ENCODE measurements at regions not wholly inside any gene's neighbourhood (a gene's known extent, or its start where the extent isn't known, plus 50 kb on each side); places are given as distances from the start of the nearest gene placed in this dataset.

DNA sequence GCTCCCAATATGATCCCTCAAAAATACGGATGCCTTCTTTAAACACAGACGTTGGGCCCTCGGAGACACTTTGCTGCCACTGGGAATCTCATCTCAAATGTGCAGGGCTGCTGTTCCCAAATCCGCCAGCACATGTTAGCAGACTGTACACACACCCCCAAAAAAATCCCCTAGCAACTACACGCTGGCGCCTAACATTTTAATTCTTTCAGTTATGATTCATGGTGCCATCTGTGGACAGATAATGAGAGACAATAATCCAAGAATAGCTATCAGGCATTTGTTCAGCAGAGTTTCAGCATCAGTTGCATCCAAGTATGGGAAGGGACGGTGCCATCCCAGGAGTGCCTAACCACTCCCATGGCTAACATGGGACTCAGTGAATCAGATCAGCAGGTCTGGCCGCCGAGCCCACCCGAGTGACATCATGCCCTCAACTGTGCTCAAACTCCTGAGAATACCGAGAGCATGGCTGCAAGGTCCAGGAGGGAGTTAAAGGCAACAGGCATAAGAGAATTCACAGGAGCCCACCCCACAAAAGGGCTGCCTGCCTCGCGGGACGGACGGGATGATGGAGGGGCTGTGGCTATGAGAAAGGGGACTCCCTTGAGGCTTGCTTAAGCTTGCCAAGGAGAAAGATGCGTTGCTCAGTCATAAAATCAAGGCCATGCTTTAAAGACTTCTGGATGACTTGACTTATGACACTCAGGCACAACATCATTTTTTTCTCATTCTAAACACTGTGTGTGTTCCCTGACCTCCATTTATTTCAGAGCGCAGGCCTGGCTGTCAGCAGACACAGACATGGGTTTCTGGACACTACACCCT lies 337.0 kb downstream of the SHANK2 start:
- POLR2A ChIA-PET (ENCODE audit: unreplicated experiment): no interaction called here
- BruUV-seq (replicated peaks): no TSS peak
- intact Hi-C loops (cut with micrococcal nuclease; ENCODE audit: unreplicated experiment): no loop called here

DNA sequence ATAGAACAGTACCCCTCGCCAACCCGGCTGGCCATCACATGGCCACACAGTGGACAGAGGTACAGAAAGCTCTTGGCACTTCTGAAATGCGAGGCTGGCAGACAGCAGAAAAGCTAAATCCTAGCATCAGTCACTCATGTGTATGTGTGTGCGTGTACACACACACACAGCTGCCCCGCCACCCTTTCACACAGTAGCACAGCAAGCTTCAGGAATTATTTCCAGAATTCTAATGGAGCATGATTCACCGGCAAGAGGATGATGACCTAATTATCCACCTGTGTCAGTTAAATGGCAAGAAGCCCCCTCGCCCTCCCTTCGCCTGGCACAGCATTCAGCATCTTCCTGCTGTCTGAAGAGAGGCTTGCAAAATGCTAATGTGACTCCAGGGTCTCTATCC lies 336.0 kb downstream of the SHANK2 start:
- H3K27me3 ChIP-seq (ENCODE audit: insufficient read depth, low read depth): no peaks in the 10 kb centered on the region
- no peak overlapping the region for H3K27ac ChIP-seq
- intact Hi-C loops (cut with micrococcal nuclease; ENCODE audit: unreplicated experiment): no loop called here
- no TSS peak for BruUV-seq (replicated peaks)
- no peak for TF ChIP-seq EZH2 (IDR thresholded peaks at IDR 0.05; ENCODE audit: low read depth)
- TF ChIP-seq, protein P1, sequence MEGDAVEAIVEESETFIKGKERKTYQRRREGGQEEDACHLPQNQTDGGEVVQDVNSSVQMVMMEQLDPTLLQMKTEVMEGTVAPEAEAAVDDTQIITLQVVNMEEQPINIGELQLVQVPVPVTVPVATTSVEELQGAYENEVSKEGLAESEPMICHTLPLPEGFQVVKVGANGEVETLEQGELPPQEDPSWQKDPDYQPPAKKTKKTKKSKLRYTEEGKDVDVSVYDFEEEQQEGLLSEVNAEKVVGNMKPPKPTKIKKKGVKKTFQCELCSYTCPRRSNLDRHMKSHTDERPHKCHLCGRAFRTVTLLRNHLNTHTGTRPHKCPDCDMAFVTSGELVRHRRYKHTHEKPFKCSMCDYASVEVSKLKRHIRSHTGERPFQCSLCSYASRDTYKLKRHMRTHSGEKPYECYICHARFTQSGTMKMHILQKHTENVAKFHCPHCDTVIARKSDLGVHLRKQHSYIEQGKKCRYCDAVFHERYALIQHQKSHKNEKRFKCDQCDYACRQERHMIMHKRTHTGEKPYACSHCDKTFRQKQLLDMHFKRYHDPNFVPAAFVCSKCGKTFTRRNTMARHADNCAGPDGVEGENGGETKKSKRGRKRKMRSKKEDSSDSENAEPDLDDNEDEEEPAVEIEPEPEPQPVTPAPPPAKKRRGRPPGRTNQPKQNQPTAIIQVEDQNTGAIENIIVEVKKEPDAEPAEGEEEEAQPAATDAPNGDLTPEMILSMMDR (conservative IDR thresholded peaks at IDR 0.05): no peak
- CTCF ChIA-PET: no interaction called here
- H3K4me3 ChIP-seq: no peak overlapping the region
- H3K36me3 ChIP-seq (ENCODE audit: low read depth): no peaks in the 10 kb centered on the region
- H3K4me1 ChIP-seq (replicated peaks; ENCODE audit: insufficient read depth): no peaks in the 10 kb centered on the region
- DNase-seq: no peak
- no peaks in the 10 kb centered on the region for H3F3A ChIP-seq (ENCODE audit: insufficient read depth, low read depth)
- H3K9me3 ChIP-seq (ENCODE audit: insufficient read depth, low read depth): no peaks in the 10 kb centered on the region
- H4K20me1 ChIP-seq (ENCODE audit: insufficient read depth): 0 out of 2 replicates have a peak, but pooled peaks cover 8% of the 10 kb centered on the region
- no peaks in the 10 kb centered on the region for H3K79me2 ChIP-seq (ENCODE audit: low read depth)
- H3K4me2 ChIP-seq: no peak overlapping the region
- POLR2A ChIA-PET (ENCODE audit: unreplicated experiment): no interaction called here
- no peaks in the 10 kb centered on the region for H3K9me2 ChIP-seq (ENCODE audit: insufficient read depth)
- no peak overlapping the region for H2AFZ ChIP-seq

More for the DNA sequence above, 337.0 kb downstream of the SHANK2 start:
- Histone ChIP-seq H3K4me3 (no peak overlapping the region), H2AFZ (no peak overlapping the region), H4K20me1 (ENCODE audit: insufficient read depth) (0 out of 2 replicates have a peak, but pooled peaks cover 8% of the 10 kb centered on the region), H3K9me2 (ENCODE audit: insufficient read depth) (no peaks in the 10 kb centered on the region), H3K36me3 (ENCODE audit: low read depth) (no peaks in the 10 kb centered on the region), H3F3A (ENCODE audit: insufficient read depth, low read depth) (no peaks in the 10 kb centered on the region), H3K4me1 (replicated peaks; ENCODE audit: insufficient read depth) (no peaks in the 10 kb centered on the region), H3K79me2 (ENCODE audit: low read depth) (no peaks in the 10 kb centered on the region), H3K4me2 (no peak overlapping the region), H3K27me3 (ENCODE audit: insufficient read depth, low read depth) (no peaks in the 10 kb centered on the region), H3K27ac (no peak overlapping the region), H3K9me3 (ENCODE audit: insufficient read depth, low read depth) (no peaks in the 10 kb centered on the region)
- CTCF ChIA-PET: no interaction called here
- DNase-seq: no peak
- no peak for TF ChIP-seq EZH2 (IDR thresholded peaks at IDR 0.05; ENCODE audit: low read depth)
- TF ChIP-seq, protein P1 (conservative IDR thresholded peaks at IDR 0.05): no peak

DNA sequence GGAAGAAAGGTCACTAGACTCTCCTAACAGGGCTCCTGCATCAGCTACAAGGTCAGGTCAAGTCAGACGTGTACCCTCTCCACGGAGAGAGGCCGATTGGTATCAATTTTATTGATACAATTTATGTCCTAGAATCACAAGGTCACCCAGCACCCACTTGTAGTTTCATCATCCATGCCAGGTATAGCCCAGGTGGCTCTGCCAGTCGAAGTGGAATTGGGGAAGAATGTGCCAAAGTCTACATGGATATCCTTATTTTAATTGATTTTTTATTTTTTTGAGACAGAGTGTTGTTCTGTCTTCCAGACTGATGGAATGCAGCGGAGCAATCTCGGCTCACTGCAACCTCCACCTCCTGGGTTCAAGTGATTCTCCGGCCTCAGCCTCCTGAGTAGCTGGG lies 334.1 kb downstream of the SHANK2 start:
- DNase-seq: no peak
- Histone ChIP-seq H3K9me2 (ENCODE audit: insufficient read depth) (no peaks in the 10 kb centered on the region), H3K4me1 (replicated peaks; ENCODE audit: insufficient read depth) (no peaks in the 10 kb centered on the region), H3F3A (ENCODE audit: insufficient read depth, low read depth) (no peaks in the 10 kb centered on the region), H3K79me2 (ENCODE audit: low read depth) (no peaks in the 10 kb centered on the region), H2AFZ (no peak overlapping the region), H3K9me3 (ENCODE audit: insufficient read depth, low read depth) (peaks cover 6% of the 10 kb centered on the region; the same call in 1 of the 2 replicates), H3K36me3 (ENCODE audit: low read depth) (no peaks in the 10 kb centered on the region), H3K4me3 (no peak overlapping the region), H3K4me2 (no peak overlapping the region), H3K27me3 (ENCODE audit: insufficient read depth, low read depth) (no peaks in the 10 kb centered on the region), H3K27ac (no peak overlapping the region), H4K20me1 (ENCODE audit: insufficient read depth) (0 out of 2 replicates have a peak, but pooled peaks cover 8% of the 10 kb centered on the region)
- CTCF ChIA-PET: no interaction called here
- POLR2A ChIA-PET (ENCODE audit: unreplicated experiment): no interaction called here
- TF ChIP-seq, protein P1 (conservative IDR thresholded peaks at IDR 0.05): no peak
- no peak for TF ChIP-seq EZH2 (IDR thresholded peaks at IDR 0.05; ENCODE audit: low read depth)
- intact Hi-C loops (cut with micrococcal nuclease; ENCODE audit: unreplicated experiment): no loop called here
- BruUV-seq (replicated peaks): no TSS peak
